OCI-LY3 (cell line): ENCODE measurements at regions not wholly inside any gene's neighbourhood (a gene's known extent, or its start where the extent isn't known, plus 50 kb on each side); places are given as distances from the start of the nearest gene placed in this dataset.
"Not testable (repeated sequence)": the region's sequence is repeated elsewhere in the genome, so short reads cannot be mapped to it uniquely, and the experiment has no call there.

Experiments
- CTCF ChIP-seq: fragments of 200-600, 300-600 bp; sonication (generic); IDR thresholded peaks from 2 replicates; pipeline ENCODE4 v1.5.1; 2014; ENCODE audit warnings: antibody characterized with exemption, low read length, low read depth
- EZH2phosphoT487 ChIP-seq: fragments of 200-600 bp; shearing (Covaris generic); IDR thresholded peaks from 2 replicates; pipeline ENCODE4 v1.6.1; 2018; ENCODE audit warnings: antibody characterized with exemption, mixed run types, low read depth

DNA sequence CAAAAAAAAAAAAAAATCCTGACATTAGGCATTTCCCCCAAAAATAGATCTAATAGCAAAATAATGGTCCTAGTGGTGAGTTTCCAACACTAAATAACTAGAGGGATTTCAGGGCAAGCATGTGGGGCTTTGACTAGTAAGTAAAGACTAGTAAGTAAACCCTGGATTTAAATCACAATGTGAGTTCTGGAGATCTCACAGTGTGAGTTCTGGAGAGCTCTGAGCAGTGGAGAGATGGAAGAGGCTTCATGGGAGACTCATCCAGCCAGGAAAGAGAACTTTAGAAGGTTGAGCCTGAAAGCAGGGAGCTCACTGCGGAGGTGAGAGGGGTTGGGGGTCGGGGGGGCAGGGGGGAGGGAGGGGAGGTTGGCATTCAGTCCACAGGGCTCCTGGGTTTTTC lies 373.4 kb downstream of the SPATA31A1 start:
- not testable (repeated sequence) for TF ChIP-seq CTCF, EZH2phosphoT487
